Liver (tissue), 7 donors: ENCODE measurements at regions not wholly inside any gene's neighbourhood (a gene's known extent, or its start where the extent isn't known, plus 50 kb on each side); places are given as distances from the start of the nearest gene placed in this dataset.

ENCODE experiments used
- DNase-seq: peaks from one replicate; pipeline ENCODE4 v3.0.0-alpha.2; 2017; ENCODE audit warnings: low spot score
- H3K27ac ChIP-seq, 2 donors: one replicate each; pipeline ENCODE4 v1.7.0; 2013; ENCODE audit warnings: inconsistent platforms in 2 of 2, low read length in 2 of 2, control low read depth in 1 of 2, low read depth in 1 of 2, mild to moderate bottlenecking in 1 of 2
- H3K27me3 ChIP-seq, 4 donors: one replicate each; pipeline versions ENCODE4 v1.6.1 to v1.7.0; 2013; ENCODE audit warnings: low read length in 3 of 4, inconsistent platforms in 1 of 4, mild to moderate bottlenecking in 1 of 4, moderate library complexity in 1 of 4; ENCODE audit not compliant: control insufficient read depth in 4 of 4, insufficient read depth in 4 of 4
- H3K36me3 ChIP-seq, 4 donors: one replicate each; pipeline versions ENCODE4 v1.6.1 to v1.7.0; 2013; ENCODE audit warnings: low read length in 3 of 4, mild to moderate bottlenecking in 3 of 4, low read depth in 1 of 4, moderate library complexity in 1 of 4; ENCODE audit not compliant: control insufficient read depth in 4 of 4, insufficient read depth in 3 of 4
- H3K4me1 ChIP-seq, 4 donors: one replicate each; pipeline versions ENCODE4 v1.6.1 to v1.7.0; 2013; ENCODE audit warnings: low read length in 3 of 4, mild to moderate bottlenecking in 3 of 4, moderate library complexity in 1 of 4; ENCODE audit not compliant: control insufficient read depth in 4 of 4, insufficient read depth in 4 of 4
- H3K4me3 ChIP-seq, 3 donors: one replicate each; pipeline versions ENCODE4 v1.6.1 to v1.7.0; 2013; ENCODE audit warnings: low read length in 3 of 3, control low read depth in 1 of 3, low read depth in 1 of 3, mild to moderate bottlenecking in 1 of 3
- H3K9ac ChIP-seq, 2 donors: one replicate each; pipeline ENCODE4 v1.7.0; 2013; ENCODE audit warnings: low read length in 2 of 2, mild to moderate bottlenecking in 2 of 2, moderate library complexity in 2 of 2, control low read depth in 1 of 2, low read depth in 1 of 2
- H3K9me3 ChIP-seq, 4 donors: one replicate each; pipeline versions ENCODE4 v1.6.1 to v1.7.0; 2013; ENCODE audit warnings: low read length in 3 of 4; ENCODE audit not compliant: control insufficient read depth in 4 of 4
- EGR1 ChIP-seq, 2 donors: IDR thresholded peaks; 2 replicates each; pipeline ENCODE4 v1.6.1; 2016 to 2018; ENCODE audit warnings: antibody characterized with exemption in 2 of 2, low read depth in 2 of 2
- HNF4G ChIP-seq: IDR thresholded peaks from 2 replicates; pipeline ENCODE4 v1.6.1; 2016; ENCODE audit warnings: antibody characterized with exemption
- JUND ChIP-seq, 2 donors: IDR thresholded peaks; 2 replicates each; pipeline ENCODE4 v1.6.1; 2016; ENCODE audit warnings: antibody characterized with exemption in 2 of 2
- NR2F2 ChIP-seq: IDR thresholded peaks from 2 replicates; pipeline ENCODE4 v1.6.1; 2016; ENCODE audit warnings: antibody characterized with exemption
- RAD21 ChIP-seq, 2 donors: IDR thresholded peaks; 2 replicates each; pipeline ENCODE4 v1.6.1; 2016; ENCODE audit warnings: antibody characterized with exemption in 2 of 2, mild to moderate bottlenecking in 2 of 2
- SP1 ChIP-seq: IDR thresholded peaks from 2 replicates; pipeline ENCODE4 v1.6.1; 2018; ENCODE audit warnings: antibody characterized with exemption, mild to moderate bottlenecking
- TAF1 ChIP-seq: conservative IDR thresholded peaks from 2 replicates; pipeline ENCODE4 v1.6.1; 2016; ENCODE audit warnings: antibody characterized with exemption, mild to moderate bottlenecking
- WGBS: extraction: QIAGEN DNeasy Blood & Tissue Kit; methylation state at CpG from one replicate; pipeline ENCODE4 v1.1.7; 2013; 5-methylcytosine and 5-hydroxymethylcytosine counted together
- TF ChIP-seq, protein P1 (sequence below): IDR thresholded peaks from 2 replicates; pipeline ENCODE4 v1.6.1; 2016; ENCODE audit warnings: antibody characterized with exemption
- TF ChIP-seq, protein P2 (sequence below): IDR thresholded peaks from 2 replicates; pipeline ENCODE4 v1.6.1; 2016; ENCODE audit warnings: antibody characterized with exemption, mild to moderate bottlenecking
- TF ChIP-seq, protein P3 (sequence below): IDR thresholded peaks from 2 replicates; pipeline ENCODE4 v1.6.1; 2016; ENCODE audit warnings: antibody characterized with exemption
- donor health status: healthy.
- donor health status: healthy.
- donor health status: healthy.
- donor health status: healthy.

DNA sequence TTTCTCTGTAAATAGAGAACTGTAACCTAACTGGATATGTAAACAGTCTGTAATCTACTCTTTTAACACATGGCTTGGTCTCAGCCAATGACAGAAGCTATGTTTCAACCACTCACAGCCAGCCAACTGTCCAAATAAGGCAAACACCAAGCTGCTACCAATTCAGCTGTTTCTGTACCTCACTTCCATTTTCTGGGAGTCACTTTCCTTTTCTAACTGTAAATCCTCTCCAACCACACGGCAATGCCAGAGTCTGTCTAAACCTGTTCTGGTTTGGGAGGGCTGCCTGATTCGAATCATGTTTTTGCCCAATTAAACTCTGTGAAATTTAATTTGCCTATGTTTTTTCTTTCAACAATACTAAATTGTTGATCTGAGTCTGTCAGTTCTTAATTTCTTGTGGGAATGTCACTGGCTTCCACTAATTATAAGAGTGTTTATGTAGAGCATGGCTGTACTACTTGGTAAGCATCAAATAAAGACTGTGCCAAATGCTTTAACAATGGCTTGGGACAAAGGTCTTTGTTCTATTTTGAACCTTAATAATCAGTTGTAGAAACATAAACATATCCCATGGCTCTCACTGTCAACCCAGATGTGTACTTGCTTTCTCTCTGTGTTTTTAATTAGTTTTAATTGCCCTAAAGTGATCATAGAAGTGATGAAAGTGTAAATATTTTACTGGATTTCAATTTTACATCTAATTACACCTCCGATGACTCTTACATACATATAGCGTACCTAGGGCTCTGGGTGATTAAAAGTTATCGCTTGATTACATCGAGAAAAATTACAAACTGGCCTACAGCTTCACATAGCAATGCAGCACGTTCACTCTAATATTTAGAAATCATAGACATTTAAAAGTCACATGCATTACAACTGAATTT lies 1144.6 kb upstream of the TMPRSS15 start:
- Histone ChIP-seq H3K4me1 (no peaks in the 10 kb centered on the region), H3K9ac (no peak overlapping the region), H3K9me3 (peaks cover 0 to 8% (median 2%) of the 10 kb centered on the region in 4 donors), H3K27me3 (no peaks in the 10 kb centered on the region), H3K4me3 (no peak overlapping the region), H3K36me3 (no peaks in the 10 kb centered on the region), H3K27ac (no peak overlapping the region)
- no peak for TF ChIP-seq SP1
- DNase-seq, result no peak
- 74% methylated on average over 7 of the region's 7 CpGs for WGBS

DNA sequence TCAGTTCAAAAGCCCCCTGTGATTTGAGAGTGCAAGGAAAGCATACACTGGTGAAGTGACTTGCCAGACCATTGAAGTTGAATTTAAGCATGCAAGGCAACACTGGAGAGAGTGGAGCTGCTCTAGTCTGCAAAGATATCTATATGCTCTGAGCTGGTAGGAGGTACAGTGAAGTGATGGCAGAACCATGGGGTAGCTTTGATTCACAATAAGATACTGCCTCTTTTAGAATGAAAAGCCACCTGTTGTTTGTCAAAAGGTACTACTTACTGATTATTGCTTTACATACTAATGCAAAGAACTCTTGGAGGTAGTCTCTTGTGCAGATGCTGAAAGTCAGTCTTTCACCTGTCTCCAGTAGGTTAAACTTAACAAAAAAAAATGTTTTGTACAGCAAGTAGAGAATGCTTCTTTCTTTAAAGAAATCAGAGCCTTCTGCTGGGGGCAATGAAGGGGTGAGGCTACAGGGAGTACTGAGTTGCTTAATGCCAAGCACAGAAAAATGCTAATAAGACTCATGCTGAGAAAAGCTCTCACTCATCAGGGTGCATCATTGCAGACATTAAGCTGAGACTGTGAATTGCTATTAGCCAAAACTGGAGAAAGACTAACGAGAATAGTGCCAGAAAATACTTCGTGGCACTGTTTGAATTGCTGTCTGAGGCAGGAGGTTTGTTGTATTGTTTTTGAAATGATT lies 1150.5 kb upstream of the TMPRSS15 start:
- no peaks in the 10 kb centered on the region for H3K27me3 ChIP-seq
- WGBS, result 25% methylated on average over 2 of the region's 2 CpGs
- H3K4me3 ChIP-seq, result no peak overlapping the region
- no peak for DNase-seq
- no peak for TF ChIP-seq JUND (IDR thresholded peaks at IDR 0.05)
- TF ChIP-seq TAF1, result no peak
- no peak for TF ChIP-seq NR2F2
- TF ChIP-seq, protein P1, sequence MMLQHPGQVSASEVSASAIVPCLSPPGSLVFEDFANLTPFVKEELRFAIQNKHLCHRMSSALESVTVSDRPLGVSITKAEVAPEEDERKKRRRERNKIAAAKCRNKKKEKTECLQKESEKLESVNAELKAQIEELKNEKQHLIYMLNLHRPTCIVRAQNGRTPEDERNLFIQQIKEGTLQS, result no peak
- TF ChIP-seq SP1, result no peak
- TF ChIP-seq, protein P2, sequence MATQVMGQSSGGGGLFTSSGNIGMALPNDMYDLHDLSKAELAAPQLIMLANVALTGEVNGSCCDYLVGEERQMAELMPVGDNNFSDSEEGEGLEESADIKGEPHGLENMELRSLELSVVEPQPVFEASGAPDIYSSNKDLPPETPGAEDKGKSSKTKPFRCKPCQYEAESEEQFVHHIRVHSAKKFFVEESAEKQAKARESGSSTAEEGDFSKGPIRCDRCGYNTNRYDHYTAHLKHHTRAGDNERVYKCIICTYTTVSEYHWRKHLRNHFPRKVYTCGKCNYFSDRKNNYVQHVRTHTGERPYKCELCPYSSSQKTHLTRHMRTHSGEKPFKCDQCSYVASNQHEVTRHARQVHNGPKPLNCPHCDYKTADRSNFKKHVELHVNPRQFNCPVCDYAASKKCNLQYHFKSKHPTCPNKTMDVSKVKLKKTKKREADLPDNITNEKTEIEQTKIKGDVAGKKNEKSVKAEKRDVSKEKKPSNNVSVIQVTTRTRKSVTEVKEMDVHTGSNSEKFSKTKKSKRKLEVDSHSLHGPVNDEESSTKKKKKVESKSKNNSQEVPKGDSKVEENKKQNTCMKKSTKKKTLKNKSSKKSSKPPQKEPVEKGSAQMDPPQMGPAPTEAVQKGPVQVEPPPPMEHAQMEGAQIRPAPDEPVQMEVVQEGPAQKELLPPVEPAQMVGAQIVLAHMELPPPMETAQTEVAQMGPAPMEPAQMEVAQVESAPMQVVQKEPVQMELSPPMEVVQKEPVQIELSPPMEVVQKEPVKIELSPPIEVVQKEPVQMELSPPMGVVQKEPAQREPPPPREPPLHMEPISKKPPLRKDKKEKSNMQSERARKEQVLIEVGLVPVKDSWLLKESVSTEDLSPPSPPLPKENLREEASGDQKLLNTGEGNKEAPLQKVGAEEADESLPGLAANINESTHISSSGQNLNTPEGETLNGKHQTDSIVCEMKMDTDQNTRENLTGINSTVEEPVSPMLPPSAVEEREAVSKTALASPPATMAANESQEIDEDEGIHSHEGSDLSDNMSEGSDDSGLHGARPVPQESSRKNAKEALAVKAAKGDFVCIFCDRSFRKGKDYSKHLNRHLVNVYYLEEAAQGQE, result no peak
- no peak for TF ChIP-seq HNF4G
- TF ChIP-seq, protein P3, sequence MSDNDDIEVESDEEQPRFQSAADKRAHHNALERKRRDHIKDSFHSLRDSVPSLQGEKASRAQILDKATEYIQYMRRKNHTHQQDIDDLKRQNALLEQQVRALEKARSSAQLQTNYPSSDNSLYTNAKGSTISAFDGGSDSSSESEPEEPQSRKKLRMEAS, result no peak
- TF ChIP-seq RAD21 (IDR thresholded peaks at IDR 0.05), result no peak
- no peak for TF ChIP-seq EGR1 (IDR thresholded peaks at IDR 0.05; ENCODE audit: low read depth in 2 of 2)
- no peak overlapping the region for H3K27ac ChIP-seq
- no peaks in the 10 kb centered on the region for H3K4me1 ChIP-seq
- H3K36me3 ChIP-seq, result no peaks in the 10 kb centered on the region
- H3K9me3 ChIP-seq, result peaks cover 0 to 8% (median 2%) of the 10 kb centered on the region in 4 donors
- H3K9ac ChIP-seq, result no peak overlapping the region

DNA sequence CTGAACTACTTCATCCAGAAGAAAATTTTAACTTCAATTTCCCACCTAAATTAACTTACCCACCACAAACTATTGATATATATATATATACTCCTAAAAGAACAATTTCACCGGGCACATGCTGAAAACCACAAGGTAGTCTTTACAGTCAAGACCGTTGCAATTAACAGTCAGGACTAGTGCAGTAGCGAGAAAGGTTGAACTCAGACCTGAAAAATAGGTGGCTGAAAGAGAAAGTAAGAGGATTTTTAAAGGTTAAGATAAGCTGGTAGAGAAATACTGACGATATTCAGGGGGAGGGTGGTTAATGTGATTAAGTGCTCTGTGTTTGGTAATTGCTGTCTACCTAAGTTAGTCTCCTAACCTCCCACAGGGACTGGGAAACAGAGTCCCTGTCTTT lies 1153.5 kb upstream of the TMPRSS15 start:
- no peak for DNase-seq
- no peaks in the 10 kb centered on the region for H3K27me3 ChIP-seq
- H3K4me3 ChIP-seq, result no peak overlapping the region
- TF ChIP-seq, protein P2, result no peak
- TF ChIP-seq, protein P1, result no peak
- H3K4me1 ChIP-seq, result no peaks in the 10 kb centered on the region
- no peaks in the 10 kb centered on the region for H3K9me3 ChIP-seq
- no peak overlapping the region for H3K27ac ChIP-seq
- no peaks in the 10 kb centered on the region for H3K36me3 ChIP-seq
- H3K9ac ChIP-seq, result no peak overlapping the region
- 75% methylated on average over 4 of the region's 4 CpGs for WGBS
